GM12875 (cell line): ENCODE measurements at regions not wholly inside any gene's neighbourhood (a gene's known extent, or its start where the extent isn't known, plus 50 kb on each side); places are given as distances from the start of the nearest gene placed in this dataset.

Source experiments
- H3K4me3 ChIP-seq: one replicate; pipeline ENCODE4 v1.5.1; 2011; ENCODE audit warnings: low read depth, low read length, control low read depth
- CTCF ChIP-seq: IDR thresholded peaks from 2 replicates; pipeline ENCODE4 v1.5.1; 2011; ENCODE audit warnings: low read depth, mild to moderate bottlenecking, control low read depth, inconsistent platforms, low read length, moderate library complexity, borderline replicate concordance; ENCODE audit not compliant: insufficient read depth

- no peak for TF ChIP-seq CTCF
Observed at GRCh38 chr10:118952493-118953295, 76.8 kb upstream of the NANOS1 start.

GRCh38 chr10:118953598-118954393 is 75.7 kb upstream of the NANOS1 start:
- no peak overlapping the region for H3K4me3 ChIP-seq
- TF ChIP-seq CTCF: no peak

More at GRCh38 chr10:118952493-118953295, 76.8 kb upstream of the NANOS1 start:
- no peak overlapping the region for H3K4me3 ChIP-seq

GRCh38 chr10:118955531-118955930 is 74.0 kb upstream of the NANOS1 start:
- no peak for TF ChIP-seq CTCF
- no peak overlapping the region for H3K4me3 ChIP-seq

- TF ChIP-seq CTCF: no peak
- no peak overlapping the region for H3K4me3 ChIP-seq
Observed at GRCh38 chr10:118955951-118956801, 73.3 kb upstream of the NANOS1 start.

GRCh38 chr10:118956802-118957442 is 72.6 kb upstream of the NANOS1 start:
- no peak overlapping the region for H3K4me3 ChIP-seq
- TF ChIP-seq CTCF: no peak

- TF ChIP-seq CTCF: no peak
- no peak overlapping the region for H3K4me3 ChIP-seq
Observed at GRCh38 chr10:118957443-118957825, 72.1 kb upstream of the NANOS1 start.
